Activated CD4-positive, alpha-beta T cell treated with anti-CD3 and anti-CD28 coated beads, Interleukin-2, amount 10 ng/mL, durations not matched to agents 24 days and 14 days (primary cell): ENCODE measurements at regions not wholly inside any gene's neighbourhood (a gene's known extent, or its start where the extent isn't known, plus 50 kb on each side); places are given as distances from the start of the nearest gene placed in this dataset.

Experiments
- DNase-seq: peaks from one replicate; pipeline ENCODE4 v3.0.0; 2022
- H3K27ac Mint-ChIP-seq: one replicate; pipeline ENCODE4 v1.8.0; 2022; ENCODE audit warnings: mild to moderate bottlenecking, mixed read lengths
- H3K27me3 Mint-ChIP-seq: one replicate; pipeline ENCODE4 v1.8.0; 2022; ENCODE audit warnings: mixed read lengths
- H3K36me3 Mint-ChIP-seq: one replicate; pipeline ENCODE4 v1.8.0; 2022; ENCODE audit warnings: low read depth, mild to moderate bottlenecking, mixed read lengths
- H3K4me1 Mint-ChIP-seq: one replicate; pipeline ENCODE4 v1.8.0; 2021; ENCODE audit warnings: mixed read lengths
- H3K4me3 Mint-ChIP-seq: one replicate; pipeline ENCODE4 v1.8.0; 2022; ENCODE audit warnings: mild to moderate bottlenecking, moderate library complexity, mixed read lengths
- H3K9me3 Mint-ChIP-seq: one replicate; pipeline ENCODE4 v1.8.0; 2021; ENCODE audit warnings: mixed read lengths
- intact Hi-C: fragments of 100-400 bp; cut with micrococcal nuclease; formaldehyde crosslinking; loops from one replicate; pipeline ENCODE4 v1.15.1; 2023

- Mint-ChIP-seq H3K4me3 (no peak overlapping the region), H3K9me3 (no peaks in the 10 kb centered on the region), H3K27ac (no peak overlapping the region), H3K4me1 (no peaks in the 10 kb centered on the region), H3K27me3 (peaks cover 2% of the 10 kb centered on the region), H3K36me3 (no peaks in the 10 kb centered on the region)
- intact Hi-C loops, result no loop called here
- DNase-seq, result no peak
These were observed 340.2 kb downstream of the DRD1 start for GRCh38 chr5:175103746-175104145.

GRCh38 chr5:175102717-175103116 lies 341.3 kb downstream of the DRD1 start:
- Mint-ChIP-seq H3K27me3 (peaks cover 2% of the 10 kb centered on the region), H3K9me3 (no peaks in the 10 kb centered on the region), H3K36me3 (no peaks in the 10 kb centered on the region), H3K27ac (no peak overlapping the region), H3K4me1 (no peaks in the 10 kb centered on the region), H3K4me3 (no peak overlapping the region)
- DNase-seq, result no peak
- intact Hi-C loops, result no loop called here

- Mint-ChIP-seq H3K27ac (no peak overlapping the region), H3K4me1 (no peaks in the 10 kb centered on the region), H3K36me3 (no peaks in the 10 kb centered on the region), H3K9me3 (no peaks in the 10 kb centered on the region), H3K27me3 (peaks cover 2% of the 10 kb centered on the region), H3K4me3 (no peak overlapping the region)
- intact Hi-C loops, result no loop called here
- no peak for DNase-seq
These were observed 345.7 kb downstream of the DRD1 start for GRCh38 chr5:175098301-175098700.

GRCh38 chr5:175096469-175097165 lies 347.4 kb downstream of the DRD1 start:
- no peaks in the 10 kb centered on the region for H3K4me1 Mint-ChIP-seq
- intact Hi-C loops, result no loop called here
- H3K9me3 Mint-ChIP-seq, result no peaks in the 10 kb centered on the region
- DNase-seq, result no peak
- no peak overlapping the region for H3K4me3 Mint-ChIP-seq
- H3K27ac Mint-ChIP-seq, result no peak overlapping the region
- no peaks in the 10 kb centered on the region for H3K36me3 Mint-ChIP-seq
- no peaks in the 10 kb centered on the region for H3K27me3 Mint-ChIP-seq

- no peak for DNase-seq
- Mint-ChIP-seq H3K4me1 (no peaks in the 10 kb centered on the region), H3K36me3 (no peaks in the 10 kb centered on the region), H3K27ac (no peak overlapping the region), H3K4me3 (no peak overlapping the region), H3K9me3 (no peaks in the 10 kb centered on the region), H3K27me3 (no peaks in the 10 kb centered on the region)
- intact Hi-C loops, result no loop called here
These were observed 349.5 kb downstream of the DRD1 start for GRCh38 chr5:175094461-175094860.

- Mint-ChIP-seq H3K36me3 (no peaks in the 10 kb centered on the region), H3K27ac (no peak overlapping the region), H3K4me1 (no peaks in the 10 kb centered on the region), H3K9me3 (no peaks in the 10 kb centered on the region), H3K27me3 (no peaks in the 10 kb centered on the region), H3K4me3 (no peak overlapping the region)
- intact Hi-C loops, result no loop called here
- DNase-seq, result no peak
These were observed 351.3 kb downstream of the DRD1 start for GRCh38 chr5:175092691-175093090.

GRCh38 chr5:175088963-175089362 lies 355.0 kb downstream of the DRD1 start:
- DNase-seq, result no peak
- no peak overlapping the region for H3K4me3 Mint-ChIP-seq
- H3K27me3 Mint-ChIP-seq, result no peaks in the 10 kb centered on the region
- no peaks in the 10 kb centered on the region for H3K4me1 Mint-ChIP-seq
- H3K36me3 Mint-ChIP-seq, result no peaks in the 10 kb centered on the region
- no peaks in the 10 kb centered on the region for H3K9me3 Mint-ChIP-seq
- intact Hi-C loops, result no loop called here
- no peak overlapping the region for H3K27ac Mint-ChIP-seq

GRCh38 chr5:175082866-175083590 lies 358.6 kb downstream of the MSX2 start:
- H3K9me3 Mint-ChIP-seq, result no peaks in the 10 kb centered on the region
- no peaks in the 10 kb centered on the region for H3K27me3 Mint-ChIP-seq
- H3K4me1 Mint-ChIP-seq, result no peaks in the 10 kb centered on the region
- no peak for DNase-seq
- H3K36me3 Mint-ChIP-seq, result no peaks in the 10 kb centered on the region
- H3K27ac Mint-ChIP-seq, result no peak overlapping the region
- H3K4me3 Mint-ChIP-seq, result no peak overlapping the region
- intact Hi-C loops, result no loop called here

- H3K9me3 Mint-ChIP-seq, result no peaks in the 10 kb centered on the region
- H3K36me3 Mint-ChIP-seq, result no peaks in the 10 kb centered on the region
- no peaks in the 10 kb centered on the region for H3K4me1 Mint-ChIP-seq
- no peak overlapping the region for H3K27ac Mint-ChIP-seq
- no peak overlapping the region for H3K4me3 Mint-ChIP-seq
- intact Hi-C loops, result no loop called here
- no peaks in the 10 kb centered on the region for H3K27me3 Mint-ChIP-seq
- no peak for DNase-seq
These were observed 358.0 kb downstream of the MSX2 start for GRCh38 chr5:175082346-175082745.

- no peak for DNase-seq
- Mint-ChIP-seq H3K27ac (no peak overlapping the region), H3K4me1 (no peaks in the 10 kb centered on the region), H3K36me3 (no peaks in the 10 kb centered on the region), H3K27me3 (peaks cover 2% of the 10 kb centered on the region), H3K4me3 (no peak overlapping the region), H3K9me3 (no peaks in the 10 kb centered on the region)
- intact Hi-C loops, result no loop called here
These were observed 355.3 kb downstream of the MSX2 start for GRCh38 chr5:175079707-175080106.

- Mint-ChIP-seq H3K4me1 (no peaks in the 10 kb centered on the region), H3K27ac (no peak overlapping the region), H3K4me3 (no peak overlapping the region), H3K27me3 (no peaks in the 10 kb centered on the region), H3K9me3 (no peaks in the 10 kb centered on the region), H3K36me3 (no peaks in the 10 kb centered on the region)
- intact Hi-C loops, result no loop called here
- no peak for DNase-seq
These were observed 345.9 kb downstream of the MSX2 start for GRCh38 chr5:175070283-175070682.

- H3K4me3 Mint-ChIP-seq, result peak overlapping the region; percentile 74
- H3K4me1 Mint-ChIP-seq, result peaks cover 8% of the 10 kb centered on the region
- intact Hi-C loops, result no loop called here
- no peak for DNase-seq
- H3K36me3 Mint-ChIP-seq, result no peaks in the 10 kb centered on the region
- no peaks in the 10 kb centered on the region for H3K9me3 Mint-ChIP-seq
- peaks cover 25% of the 10 kb centered on the region for H3K27me3 Mint-ChIP-seq
- H3K27ac Mint-ChIP-seq, result no peak overlapping the region
These were observed 335.9 kb downstream of the MSX2 start for GRCh38 chr5:175060257-175060656.

GRCh38 chr5:175059687-175060211 lies 335.4 kb downstream of the MSX2 start:
- Mint-ChIP-seq H3K36me3 (no peaks in the 10 kb centered on the region), H3K4me3 (peak overlapping the region; percentile 74), H3K9me3 (no peaks in the 10 kb centered on the region), H3K27ac (no peak overlapping the region), H3K27me3 (peaks cover 25% of the 10 kb centered on the region), H3K4me1 (peaks cover 8% of the 10 kb centered on the region)
- peak; percentile 63 for DNase-seq
- intact Hi-C loops, result no loop called here

- H3K4me3 Mint-ChIP-seq, result no peak overlapping the region
- peaks cover 8% of the 10 kb centered on the region for H3K4me1 Mint-ChIP-seq
- no peak overlapping the region for H3K27ac Mint-ChIP-seq
- H3K36me3 Mint-ChIP-seq, result no peaks in the 10 kb centered on the region
- DNase-seq, result no peak
- peaks cover 19% of the 10 kb centered on the region for H3K27me3 Mint-ChIP-seq
- no peaks in the 10 kb centered on the region for H3K9me3 Mint-ChIP-seq
- intact Hi-C loops, result no loop called here
These were observed 332.4 kb downstream of the MSX2 start for GRCh38 chr5:175056831-175057230.
